H9 (cell line): ENCODE measurements at regions not wholly inside any gene's neighbourhood (a gene's known extent, or its start where the extent isn't known, plus 50 kb on each side); places are given as distances from the start of the nearest gene placed in this dataset.

ENCODE experiments used
- DNase-seq: peaks from one replicate; pipeline ENCODE4 v3.0.0-alpha.2; 2017
- H2AFZ ChIP-seq: one replicate; pipeline ENCODE4 v1.6.1; 2013; ENCODE audit warnings: mild to moderate bottlenecking, low read length, control low read depth, moderate library complexity
- H2AK5ac ChIP-seq: 2 replicates; pipeline ENCODE4 v1.6.1; 2013; ENCODE audit warnings: low read length, control low read depth, mixed read lengths; ENCODE audit not compliant: insufficient read length
- H2BK120ac ChIP-seq: one replicate; pipeline ENCODE4 v1.6.1; 2013; ENCODE audit warnings: low read depth, mild to moderate bottlenecking, low read length, control low read depth, inconsistent platforms; ENCODE audit not compliant: poor library complexity, severe bottlenecking
- H2BK12ac ChIP-seq: 2 replicates; pipeline ENCODE4 v1.6.1; 2013; ENCODE audit warnings: low read length, control low read depth, mixed read lengths, low read depth; ENCODE audit not compliant: insufficient read length
- H2BK15ac ChIP-seq: 2 replicates; pipeline ENCODE4 v1.6.1; 2013; ENCODE audit warnings: low read depth, low read length, control low read depth
- H2BK20ac ChIP-seq: one replicate; pipeline ENCODE4 v1.6.1; 2013; ENCODE audit warnings: low read depth, mild to moderate bottlenecking, low read length, control low read depth, inconsistent platforms; ENCODE audit not compliant: poor library complexity, severe bottlenecking
- H2BK5ac ChIP-seq: 2 replicates; pipeline ENCODE4 v1.6.1; 2013; ENCODE audit warnings: low read length, control low read depth, mixed read lengths; ENCODE audit not compliant: insufficient read length
- H3K14ac ChIP-seq: 2 replicates; pipeline ENCODE4 v1.6.1; 2013; ENCODE audit warnings: low read length, control low read depth; ENCODE audit not compliant: insufficient read depth
- H3K18ac ChIP-seq: 2 replicates; pipeline ENCODE4 v1.6.1; 2013; ENCODE audit warnings: low read depth, mild to moderate bottlenecking, mixed read lengths, low read length, control low read depth; ENCODE audit not compliant: insufficient read length
- H3K23ac ChIP-seq: 2 replicates; pipeline ENCODE4 v1.6.1; 2013; ENCODE audit warnings: low read length, control low read depth, mixed read lengths, low read depth; ENCODE audit not compliant: insufficient read length
- H3K23me2 ChIP-seq: 2 replicates; pipeline ENCODE4 v1.6.1; 2013; ENCODE audit warnings: low read depth, mild to moderate bottlenecking, mixed read lengths, low read length, control low read depth; ENCODE audit not compliant: insufficient read length, poor library complexity, severe bottlenecking
- H3K27ac ChIP-seq: 2 replicates; pipeline ENCODE4 v1.5.1; 2013; ENCODE audit warnings: low read length, control low read depth, mixed read lengths, low read depth; ENCODE audit not compliant: insufficient read length
- H3K27me3 ChIP-seq: 2 replicates; pipeline ENCODE4 v1.6.1; 2013; ENCODE audit warnings: low read length, control low read depth, inconsistent platforms; ENCODE audit not compliant: insufficient read depth
- H3K4ac ChIP-seq: 2 replicates; pipeline ENCODE4 v1.6.1; 2013; ENCODE audit warnings: low read depth, mild to moderate bottlenecking, control low read depth, inconsistent platforms, low read length, moderate library complexity
- H3K4me1 ChIP-seq: 2 replicates; pipeline ENCODE4 v1.6.1; 2013; ENCODE audit warnings: low read length, control low read depth, inconsistent platforms; ENCODE audit not compliant: insufficient read depth
- H3K4me2 ChIP-seq: 2 replicates; pipeline ENCODE4 v1.6.1; 2013; ENCODE audit warnings: low read length, control low read depth, mixed read lengths; ENCODE audit not compliant: insufficient read length, insufficient read depth
- H3K56ac ChIP-seq: 2 replicates; pipeline ENCODE4 v1.6.1; 2013; ENCODE audit warnings: low read depth, mild to moderate bottlenecking, mixed read lengths, low read length, control low read depth; ENCODE audit not compliant: insufficient read length
- H3K79me1 ChIP-seq: 2 replicates; pipeline ENCODE4 v1.6.1; 2013; ENCODE audit warnings: low read depth, mild to moderate bottlenecking, moderate library complexity, low read length, control low read depth, inconsistent platforms; ENCODE audit not compliant: insufficient read depth, poor library complexity, severe bottlenecking
- H3K79me2 ChIP-seq: 2 replicates; pipeline ENCODE4 v1.6.1; 2013; ENCODE audit warnings: low read length, control low read depth, inconsistent platforms; ENCODE audit not compliant: insufficient read depth
- H3K9ac ChIP-seq: 2 replicates; pipeline ENCODE4 v1.6.1; 2013; ENCODE audit warnings: low read length, control low read depth, mixed read lengths; ENCODE audit not compliant: insufficient read length; ENCODE audit errors: extremely low read depth
- H3K9me3 ChIP-seq: one replicate; pipeline ENCODE4 v1.6.1; 2013; ENCODE audit warnings: low read depth, low read length, inconsistent platforms; ENCODE audit not compliant: control insufficient read depth
- H3T11ph ChIP-seq: one replicate; pipeline ENCODE4 v1.6.1; 2013; ENCODE audit warnings: mild to moderate bottlenecking, low read length, control low read depth, inconsistent platforms
- H4K20me1 ChIP-seq: one replicate; pipeline ENCODE4 v1.6.1; 2013; ENCODE audit not compliant: control insufficient read depth, insufficient read length, insufficient read depth
- H4K5ac ChIP-seq: 2 replicates; pipeline ENCODE4 v1.6.1; 2013; ENCODE audit warnings: low read depth, mild to moderate bottlenecking, mixed read lengths, low read length, control low read depth; ENCODE audit not compliant: insufficient read length
- H4K8ac ChIP-seq: replicated peaks from 2 replicates; pipeline ENCODE4 v1.6.1; 2013; ENCODE audit warnings: low read length, control low read depth, mixed read lengths, low read depth; ENCODE audit not compliant: insufficient read length
- H4K91ac ChIP-seq: 2 replicates; pipeline ENCODE4 v1.6.1; 2013; ENCODE audit warnings: low read depth, mild to moderate bottlenecking, moderate library complexity, mixed read lengths, low read length, control low read depth; ENCODE audit not compliant: insufficient read length
- H3K27ac Mint-ChIP-seq, 3 experiments: 2 replicates in 2 of 3; 3 replicates in 1 of 3; pipeline ENCODE4 v1.8.0; 2020 to 2021; ENCODE audit warnings: mixed read lengths in 3 of 3, mild to moderate bottlenecking in 1 of 3, moderate library complexity in 1 of 3
- H3K27me3 Mint-ChIP-seq: 2 replicates; pipeline ENCODE4 v1.8.0; 2021; ENCODE audit warnings: low read depth, mild to moderate bottlenecking, moderate library complexity, mixed read lengths
- H3K36me3 Mint-ChIP-seq, 3 experiments: 2 replicates in 2 of 3; 3 replicates in 1 of 3; pipeline ENCODE4 v1.8.0; 2020 to 2021; ENCODE audit warnings: low read depth in 3 of 3, mixed read lengths in 3 of 3; ENCODE audit not compliant: insufficient read depth in 1 of 3
- H3K4me1 Mint-ChIP-seq, 2 experiments: 2 replicates each; pipeline ENCODE4 v1.8.0; 2020; ENCODE audit warnings: mixed read lengths in 2 of 2
- H3K4me3 Mint-ChIP-seq, 2 experiments: 2 replicates in 1 of 2; 3 replicates in 1 of 2; pipeline ENCODE4 v1.8.0; 2020 to 2021; ENCODE audit warnings: mild to moderate bottlenecking in 2 of 2, mixed read lengths in 2 of 2, moderate library complexity in 1 of 2
- H3K9me3 Mint-ChIP-seq, 2 experiments: 2 replicates in 1 of 2; 3 replicates in 1 of 2; pipeline ENCODE4 v1.8.0; 2020; ENCODE audit warnings: mild to moderate bottlenecking in 2 of 2, mixed read lengths in 2 of 2, moderate library complexity in 1 of 2
- CTCF ChIP-seq: fragments of 200-600 bp; sonication (generic); conservative IDR thresholded peaks from 3 replicates; pipeline ENCODE4 v1.8.0; 2021; ENCODE audit warnings: antibody characterized with exemption, mild to moderate bottlenecking
- WGBS: extraction: QIAGEN DNeasy Blood & Tissue Kit; methylation state at CpG from one replicate; pipeline ENCODE4 v1.1.7; 2013; ENCODE audit warnings: missing lambda C conversion rate, low lambda C conversion rate, mixed read lengths; ENCODE audit not compliant: insufficient read length; ENCODE audit errors: extremely low coverage; 5-methylcytosine and 5-hydroxymethylcytosine counted together

- no peak overlapping the region for H3K4ac ChIP-seq
- no peak overlapping the region for H3K23ac ChIP-seq
- WGBS, result no CpG with 5 or more reads among the region's 6 CpGs
- Mint-ChIP-seq H3K27ac (no peak overlapping the region), H3K4me3 (no peak overlapping the region), H3K36me3 (no peaks in the 10 kb centered on the region), H3K27me3 (no peaks in the 10 kb centered on the region; the same call in 1 of the 2 replicates), H3K4me1 (peaks cover 35 to 41% of the 10 kb centered on the region in 2 experiments), H3K9me3 (no peaks in the 10 kb centered on the region; a peak in 1 of 5 replicates)
- H3K4me2 ChIP-seq, result no peak overlapping the region
- H2BK120ac ChIP-seq, result no peak overlapping the region
- no peaks in the 10 kb centered on the region for H3K79me1 ChIP-seq
- H2AK5ac ChIP-seq, result no peak overlapping the region
- H3K27me3 ChIP-seq, result no peaks in the 10 kb centered on the region
- DNase-seq, result no peak
- peaks cover 8% of the 10 kb centered on the region; the same call in 1 of the 2 replicates for H3K4me1 ChIP-seq
- H3K27ac ChIP-seq, result no peak overlapping the region
- no peak overlapping the region for H2BK20ac ChIP-seq
- TF ChIP-seq CTCF, result no peak
- no peak overlapping the region for H2AFZ ChIP-seq
- no peaks in the 10 kb centered on the region for H3K23me2 ChIP-seq
- H3K9ac ChIP-seq, result no peak overlapping the region
- H3K14ac ChIP-seq, result no peak overlapping the region
- no peak overlapping the region for H4K8ac ChIP-seq
- H3K9me3 ChIP-seq, result no peaks in the 10 kb centered on the region
- H3K79me2 ChIP-seq, result no peaks in the 10 kb centered on the region
- no peak overlapping the region for H2BK15ac ChIP-seq
- H3T11ph ChIP-seq, result no peak overlapping the region
- H4K91ac ChIP-seq, result no peak overlapping the region
- no peak overlapping the region for H3K18ac ChIP-seq
- no peaks in the 10 kb centered on the region for H4K20me1 ChIP-seq
- H3K56ac ChIP-seq, result no peak overlapping the region
- no peak overlapping the region for H4K5ac ChIP-seq
- no peak overlapping the region for H2BK5ac ChIP-seq
- H2BK12ac ChIP-seq, result no peak overlapping the region
Observed at GRCh38 chr20:19962958-19963357, 54.2 kb upstream of the NAA20 start.
